OCI-LY3 (cell line): ENCODE measurements at regions not wholly inside any gene's neighbourhood (a gene's known extent, or its start where the extent isn't known, plus 50 kb on each side); places are given as distances from the start of the nearest gene placed in this dataset.

ENCODE experiments used
- EZH2phosphoT487 ChIP-seq: fragments of 200-600 bp; shearing (Covaris generic); IDR thresholded peaks from 2 replicates; pipeline ENCODE4 v1.6.1; 2018; ENCODE audit warnings: antibody characterized with exemption, mixed run types, low read depth
- TF ChIP-seq, protein P1 (sequence below): fragments of 200-600, 300-600 bp; sonication (generic); IDR thresholded peaks from 2 replicates; pipeline ENCODE4 v1.5.1; 2014; ENCODE audit warnings: antibody characterized with exemption, low read length, low read depth

DNA sequence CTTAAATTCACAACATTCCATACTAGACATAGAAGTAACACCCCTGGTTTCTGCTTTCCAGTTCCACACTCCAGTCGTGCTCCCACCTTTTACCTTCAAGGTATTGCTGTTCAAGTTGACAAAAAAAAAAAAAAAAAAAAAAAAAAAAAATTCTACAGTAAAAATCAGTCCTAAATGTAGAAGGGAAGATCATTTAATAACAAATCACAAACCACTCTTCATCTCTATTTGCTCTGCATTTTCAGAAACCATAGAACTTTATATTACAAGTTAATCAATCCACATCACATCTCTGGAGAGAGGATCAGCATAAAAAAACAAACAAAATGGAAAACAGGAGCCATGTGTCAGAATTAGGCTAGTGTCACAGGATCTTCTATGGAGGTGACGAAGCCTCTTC lies 206.3 kb upstream of the KLF14 start:
- TF ChIP-seq, protein P1, sequence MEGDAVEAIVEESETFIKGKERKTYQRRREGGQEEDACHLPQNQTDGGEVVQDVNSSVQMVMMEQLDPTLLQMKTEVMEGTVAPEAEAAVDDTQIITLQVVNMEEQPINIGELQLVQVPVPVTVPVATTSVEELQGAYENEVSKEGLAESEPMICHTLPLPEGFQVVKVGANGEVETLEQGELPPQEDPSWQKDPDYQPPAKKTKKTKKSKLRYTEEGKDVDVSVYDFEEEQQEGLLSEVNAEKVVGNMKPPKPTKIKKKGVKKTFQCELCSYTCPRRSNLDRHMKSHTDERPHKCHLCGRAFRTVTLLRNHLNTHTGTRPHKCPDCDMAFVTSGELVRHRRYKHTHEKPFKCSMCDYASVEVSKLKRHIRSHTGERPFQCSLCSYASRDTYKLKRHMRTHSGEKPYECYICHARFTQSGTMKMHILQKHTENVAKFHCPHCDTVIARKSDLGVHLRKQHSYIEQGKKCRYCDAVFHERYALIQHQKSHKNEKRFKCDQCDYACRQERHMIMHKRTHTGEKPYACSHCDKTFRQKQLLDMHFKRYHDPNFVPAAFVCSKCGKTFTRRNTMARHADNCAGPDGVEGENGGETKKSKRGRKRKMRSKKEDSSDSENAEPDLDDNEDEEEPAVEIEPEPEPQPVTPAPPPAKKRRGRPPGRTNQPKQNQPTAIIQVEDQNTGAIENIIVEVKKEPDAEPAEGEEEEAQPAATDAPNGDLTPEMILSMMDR, result no peak
- no peak for TF ChIP-seq EZH2phosphoT487
